ENCODE measurements at regions not wholly inside any gene's neighbourhood (a gene's known extent, or its start where the extent isn't known, plus 50 kb on each side); places are given as distances from the start of the nearest gene placed in this dataset.

DNA sequence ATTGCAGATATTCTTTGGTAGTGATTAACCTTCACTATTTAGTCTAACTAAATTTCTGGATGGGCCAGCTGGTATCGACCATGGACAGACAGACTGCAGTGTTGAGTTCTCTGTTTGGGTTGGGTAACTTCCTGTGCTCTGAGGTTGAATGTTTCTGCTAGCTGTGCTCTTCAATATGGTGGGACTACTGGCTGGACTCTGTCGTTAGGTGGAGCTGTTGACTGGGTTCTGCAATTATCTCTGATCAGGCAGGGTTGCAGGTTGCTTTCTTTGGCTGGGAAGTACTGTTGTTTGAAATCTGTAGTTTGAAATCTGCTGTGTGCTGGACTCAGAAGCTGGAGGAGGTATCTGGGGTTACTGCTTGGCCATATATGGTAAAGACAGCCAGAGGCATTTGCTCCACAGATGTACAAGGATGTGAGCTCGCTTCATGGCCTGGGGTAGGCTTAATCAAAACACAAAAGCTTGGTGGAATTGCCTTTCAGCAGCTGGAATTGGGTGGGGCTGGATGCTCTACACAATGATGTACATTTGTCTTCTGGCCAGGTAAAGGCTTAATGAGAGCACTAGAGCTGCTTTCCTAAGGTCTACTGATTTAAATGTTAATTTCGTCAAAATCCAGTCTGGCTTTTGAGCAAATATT, 1472.0 kb downstream of the FAM133A start:
- H3K9me2 ChIP-seq (replicated peaks; ENCODE audit: control insufficient read depth, low read length) = no peaks in the 10 kb centered on the region
- no peaks in the 10 kb centered on the region for H3K4me1 ChIP-seq (ENCODE audit: control insufficient read depth, low read length)
- no peaks in the 10 kb centered on the region for H3K79me2 ChIP-seq (ENCODE audit: control insufficient read depth, low read length)
- no peaks in the 10 kb centered on the region for H4K20me1 ChIP-seq (ENCODE audit: control insufficient read depth, insufficient read depth, low read depth, low read length)
- TF ChIP-seq, protein P1, sequence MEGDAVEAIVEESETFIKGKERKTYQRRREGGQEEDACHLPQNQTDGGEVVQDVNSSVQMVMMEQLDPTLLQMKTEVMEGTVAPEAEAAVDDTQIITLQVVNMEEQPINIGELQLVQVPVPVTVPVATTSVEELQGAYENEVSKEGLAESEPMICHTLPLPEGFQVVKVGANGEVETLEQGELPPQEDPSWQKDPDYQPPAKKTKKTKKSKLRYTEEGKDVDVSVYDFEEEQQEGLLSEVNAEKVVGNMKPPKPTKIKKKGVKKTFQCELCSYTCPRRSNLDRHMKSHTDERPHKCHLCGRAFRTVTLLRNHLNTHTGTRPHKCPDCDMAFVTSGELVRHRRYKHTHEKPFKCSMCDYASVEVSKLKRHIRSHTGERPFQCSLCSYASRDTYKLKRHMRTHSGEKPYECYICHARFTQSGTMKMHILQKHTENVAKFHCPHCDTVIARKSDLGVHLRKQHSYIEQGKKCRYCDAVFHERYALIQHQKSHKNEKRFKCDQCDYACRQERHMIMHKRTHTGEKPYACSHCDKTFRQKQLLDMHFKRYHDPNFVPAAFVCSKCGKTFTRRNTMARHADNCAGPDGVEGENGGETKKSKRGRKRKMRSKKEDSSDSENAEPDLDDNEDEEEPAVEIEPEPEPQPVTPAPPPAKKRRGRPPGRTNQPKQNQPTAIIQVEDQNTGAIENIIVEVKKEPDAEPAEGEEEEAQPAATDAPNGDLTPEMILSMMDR (IDR thresholded peaks at IDR 0.05; ENCODE audit: low read depth, low read length, poor library complexity, severe bottlenecking) = no peak
- no peak for TF ChIP-seq EZH2phosphoT487 (IDR thresholded peaks at IDR 0.05; ENCODE audit: borderline replicate concordance, low read length)
- no peaks in the 10 kb centered on the region for H3K36me3 ChIP-seq (ENCODE audit: control insufficient read depth, low read length)
- no peak overlapping the region for H3K4me2 ChIP-seq (ENCODE audit: low read length)
- no peaks in the 10 kb centered on the region for H3K27me3 ChIP-seq (ENCODE audit: control insufficient read depth, low read length)
- H3K4me3 ChIP-seq (ENCODE audit: low read length) = no peak overlapping the region
- no peaks in the 10 kb centered on the region for H3K9me3 ChIP-seq (ENCODE audit: control insufficient read depth, insufficient read depth, low read length)
- H3K27ac ChIP-seq (ENCODE audit: low read depth, low read length) = no peak overlapping the region
- H3F3A ChIP-seq (ENCODE audit: control insufficient read depth, insufficient read depth) = no peaks in the 10 kb centered on the region

DNA sequence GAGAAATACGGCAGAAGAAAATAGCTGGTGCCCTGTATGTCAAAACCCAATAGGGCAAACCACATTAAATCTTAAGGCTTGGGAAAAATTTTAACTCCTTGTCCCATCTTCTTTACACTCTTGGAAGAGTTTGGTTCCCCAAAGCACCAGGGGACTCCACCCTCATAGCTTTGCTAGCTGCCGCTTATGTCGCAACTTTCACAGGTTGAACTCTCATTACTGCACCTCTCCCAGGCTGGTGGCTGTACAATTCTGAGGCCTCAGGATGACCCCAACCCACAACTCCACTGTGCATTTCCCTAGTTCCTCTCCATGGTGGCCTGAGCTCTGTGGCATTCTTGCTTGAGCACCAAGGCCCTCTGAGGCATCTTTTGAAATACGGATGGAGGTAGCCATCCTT, 1478.8 kb downstream of the FAM133A start:
- H3K4me1 ChIP-seq (ENCODE audit: control insufficient read depth, low read length) = no peaks in the 10 kb centered on the region
- H3K9me2 ChIP-seq (replicated peaks; ENCODE audit: control insufficient read depth, low read length) = no peaks in the 10 kb centered on the region
- H3K4me3 ChIP-seq (ENCODE audit: low read length) = no peak overlapping the region
- no peaks in the 10 kb centered on the region for H3K79me2 ChIP-seq (ENCODE audit: control insufficient read depth, low read length)
- no peak overlapping the region for H3K4me2 ChIP-seq (ENCODE audit: low read length)
- H3K27ac ChIP-seq (ENCODE audit: low read depth, low read length) = no peak overlapping the region
- no peaks in the 10 kb centered on the region for H4K20me1 ChIP-seq (ENCODE audit: control insufficient read depth, insufficient read depth, low read depth, low read length)
- no peaks in the 10 kb centered on the region for H3F3A ChIP-seq (ENCODE audit: control insufficient read depth, insufficient read depth)
- no peaks in the 10 kb centered on the region for H3K27me3 ChIP-seq (ENCODE audit: control insufficient read depth, low read length)
- TF ChIP-seq, protein P1 (IDR thresholded peaks at IDR 0.05; ENCODE audit: low read depth, low read length, poor library complexity, severe bottlenecking) = no peak
- TF ChIP-seq EZH2phosphoT487 (IDR thresholded peaks at IDR 0.05; ENCODE audit: borderline replicate concordance, low read length) = no peak
- H3K36me3 ChIP-seq (ENCODE audit: control insufficient read depth, low read length) = no peaks in the 10 kb centered on the region
- no peaks in the 10 kb centered on the region for H3K9me3 ChIP-seq (ENCODE audit: control insufficient read depth, insufficient read depth, low read length)

DNA sequence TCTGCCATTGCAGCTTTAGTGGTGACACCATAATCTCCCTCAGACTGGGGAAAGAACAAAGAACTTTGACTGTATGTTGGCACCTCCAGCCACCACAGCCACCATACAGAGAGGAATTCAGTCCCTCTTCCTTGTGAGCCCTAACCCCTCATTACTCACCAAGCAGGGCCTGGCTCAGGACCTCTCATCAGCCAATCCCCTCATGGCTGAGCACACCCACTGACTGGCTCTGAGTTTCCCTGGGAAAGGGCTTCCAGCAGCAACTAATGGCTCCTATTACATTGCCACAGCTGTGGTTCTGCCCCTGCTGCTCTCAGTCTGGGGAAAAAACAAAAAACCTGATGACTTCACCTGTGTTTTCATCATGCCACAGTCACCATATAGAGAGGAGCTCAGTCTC, 1482.6 kb downstream of the FAM133A start:
- no peaks in the 10 kb centered on the region for H3K27me3 ChIP-seq (ENCODE audit: control insufficient read depth, low read length)
- H3F3A ChIP-seq (ENCODE audit: control insufficient read depth, insufficient read depth) = no peaks in the 10 kb centered on the region
- TF ChIP-seq EZH2phosphoT487 (IDR thresholded peaks at IDR 0.05; ENCODE audit: borderline replicate concordance, low read length) = no peak
- TF ChIP-seq, protein P1 (IDR thresholded peaks at IDR 0.05; ENCODE audit: low read depth, low read length, poor library complexity, severe bottlenecking) = no peak
- H3K36me3 ChIP-seq (ENCODE audit: control insufficient read depth, low read length) = no peaks in the 10 kb centered on the region
- no peak overlapping the region for H3K4me2 ChIP-seq (ENCODE audit: low read length)
- H3K9me3 ChIP-seq (ENCODE audit: control insufficient read depth, insufficient read depth, low read length) = no peaks in the 10 kb centered on the region
- H3K27ac ChIP-seq (ENCODE audit: low read depth, low read length) = no peak overlapping the region
- H3K79me2 ChIP-seq (ENCODE audit: control insufficient read depth, low read length) = no peaks in the 10 kb centered on the region
- H3K9me2 ChIP-seq (replicated peaks; ENCODE audit: control insufficient read depth, low read length) = no peaks in the 10 kb centered on the region
- H3K4me1 ChIP-seq (ENCODE audit: control insufficient read depth, low read length) = no peaks in the 10 kb centered on the region
- no peaks in the 10 kb centered on the region for H4K20me1 ChIP-seq (ENCODE audit: control insufficient read depth, insufficient read depth, low read depth, low read length)
- no peak overlapping the region for H3K4me3 ChIP-seq (ENCODE audit: low read length)

Measured in DOHH2 (cell line).